K562 (cell line): ENCODE measurements at regions not wholly inside any gene's neighbourhood (a gene's known extent, or its start where the extent isn't known, plus 50 kb on each side); places are given as distances from the start of the nearest gene placed in this dataset.
A peak's percentile ranks its signal among the peaks of the same experiment; 100 is the strongest.

Source experiments
- ATAC-seq: fragments of 200-7000 bp; cut with Tn5 transposase; 3 replicates; pipeline ENCODE4 v1.9.1; 2020; ENCODE audit warnings: moderate library complexity
- BruUV-seq: library from RNA; stranded (reverse); fragments of 400-500 nt; replicated peaks from 2 replicates; lab custom pipeline; 2021; lab: Mats Ljungman, UMichigan
- CTCF ChIA-PET: fragments of 300-600 bp; formaldehyde crosslinking; extraction: SDS; loops from one replicate; lab custom pipeline; 2021; ENCODE audit warnings: low intra/inter-chr PET ratio; lab: Yijun Ruan, JAX
- POLR2A ChIA-PET: fragments of 300-600, 350-650 bp; sonication (Branson Sonifier 250); formaldehyde crosslinking; extraction: SDS; loops from one replicate; lab custom pipeline; 2021; ENCODE audit warnings: antibody characterized with exemption, inconsistent platforms; lab: Yijun Ruan, JAX
- DNase-seq, 4 experiments: peaks; one replicate each; pipeline versions ENCODE4 v3.0.0 to v3.0.0-alpha.2; 2011 to 2018; ENCODE audit warnings: low spot score in 3 of 4, mixed read lengths in 3 of 4; ENCODE audit errors: extremely low read depth in 1 of 4
- FAIRE-seq: peaks from 2 replicates; lab custom pipeline; 2011; peaks lifted over from hg19 to GRCh38; lab: Jason Lieb, UNC
- H2AFZ ChIP-seq: 2 replicates; pipeline ENCODE4 v1.6.0; 2011; ENCODE audit warnings: low read depth, low read length, control low read depth, inconsistent platforms
- H3K27ac ChIP-seq: fragments of 200-600 bp; 3 replicates; pipeline ENCODE4 v1.8.0; 2011; ENCODE audit warnings: low read depth, mild to moderate bottlenecking, control low read depth, inconsistent platforms, low read length, moderate library complexity, mixed read lengths; ENCODE audit errors: extremely low read depth
- H3K27me3 ChIP-seq, 2 experiments: fragments of 300-600 bp in 1 of 2; 2 replicates in 1 of 2; 3 replicates in 1 of 2; pipeline versions ENCODE4 v1.6.0 to v1.8.0; 2011; ENCODE audit warnings: inconsistent platforms in 2 of 2, low read length in 2 of 2, mild to moderate bottlenecking in 1 of 2, mixed read lengths in 1 of 2, moderate library complexity in 1 of 2; ENCODE audit not compliant: control insufficient read depth in 2 of 2, insufficient read depth in 2 of 2
- H3K36me3 ChIP-seq: fragments of 300-600 bp; 3 replicates; pipeline ENCODE4 v1.8.0; 2011; ENCODE audit warnings: mild to moderate bottlenecking, low read length, inconsistent platforms; ENCODE audit not compliant: control insufficient read depth, insufficient read depth
- H3K4me1 ChIP-seq, 2 experiments: fragments of 200-600 bp in 1 of 2; replicated peaks in 1 of 2; 2 replicates in 1 of 2; 3 replicates in 1 of 2; pipeline versions ENCODE4 v1.5.1 to v1.8.0; 2011; ENCODE audit warnings: inconsistent platforms in 2 of 2, low read length in 2 of 2, mild to moderate bottlenecking in 1 of 2, mixed read lengths in 1 of 2, moderate library complexity in 1 of 2; ENCODE audit not compliant: control insufficient read depth in 2 of 2, insufficient read depth in 2 of 2
- H3K4me2 ChIP-seq: 2 replicates; pipeline ENCODE4 v1.6.1; 2011; ENCODE audit warnings: low read length, control low read depth, inconsistent platforms, mixed read lengths; ENCODE audit not compliant: insufficient read depth
- H3K4me3 ChIP-seq: fragments of 200-600 bp; sonication (generic), shearing (Covaris generic); 2 replicates; pipeline ENCODE4 v1.5.1; 2016; ENCODE audit warnings: control low read depth, inconsistent platforms
- H3K79me2 ChIP-seq: fragments of 200-600 bp; 3 replicates; pipeline ENCODE4 v1.8.0; 2011; ENCODE audit warnings: low read length, inconsistent platforms; ENCODE audit not compliant: control insufficient read depth, insufficient read depth
- H3K9ac ChIP-seq, 2 experiments: 2 replicates each; pipeline versions ENCODE4 v1.6.0 to v1.6.1; 2011; ENCODE audit warnings: low read depth in 2 of 2, low read length in 2 of 2, control low read depth in 1 of 2, inconsistent platforms in 1 of 2, mild to moderate bottlenecking in 1 of 2, mixed read lengths in 1 of 2; ENCODE audit not compliant: insufficient read depth in 1 of 2
- H3K9me1 ChIP-seq: one replicate; pipeline ENCODE4 v1.6.0; 2011; ENCODE audit warnings: inconsistent platforms, mild to moderate bottlenecking, low read length, moderate library complexity; ENCODE audit not compliant: control insufficient read depth, insufficient read depth
- H3K9me3 ChIP-seq: replicated peaks from 2 replicates; pipeline ENCODE4 v1.5.1; 2011; ENCODE audit warnings: low read depth, low read length, inconsistent platforms; ENCODE audit not compliant: control insufficient read depth, insufficient read depth
- H4K20me1 ChIP-seq: replicated peaks from 2 replicates; pipeline ENCODE4 v1.6.1; 2011; ENCODE audit warnings: low read length, inconsistent platforms, mixed read lengths; ENCODE audit not compliant: control insufficient read depth, insufficient read depth
- RUNX1 ChIP-seq: sonication (generic); IDR thresholded peaks from 2 replicates; pipeline ENCODE4 v1.6.1; 2016; ENCODE audit warnings: antibody characterized with exemption, low read depth
- SAP30 ChIP-seq: fragments of 200-600 bp; sonication (generic); IDR thresholded peaks from 2 replicates; pipeline ENCODE4 v1.6.1; 2012; ENCODE audit warnings: borderline replicate concordance, low read depth, mild to moderate bottlenecking, moderate library complexity, low read length, control low read depth, inconsistent platforms; ENCODE audit not compliant: insufficient read depth, poor library complexity, severe bottlenecking
- SP2 ChIP-seq: IDR thresholded peaks from 2 replicates; pipeline ENCODE4 v1.6.1; 2011; ENCODE audit warnings: mild to moderate bottlenecking, low read depth, low read length, moderate library complexity; ENCODE audit not compliant: poor library complexity, severe bottlenecking; ENCODE audit errors: extremely low read depth
- ZNF316 ChIP-seq: fragments of 450-650 bp; IDR thresholded peaks from 2 replicates; pipeline ENCODE4 v1.6.1; 2016
- ZNF444 ChIP-seq: fragments of 250-450 bp; sonication (Bioruptor Pico); IDR thresholded peaks from 2 replicates; pipeline ENCODE4 v1.4.0; 2020; ENCODE audit warnings: mild to moderate bottlenecking, moderate library complexity
- ZNF780A ChIP-seq: fragments of 250-450 bp; sonication (Bioruptor Pico); IDR thresholded peaks from 2 replicates; pipeline ENCODE4 v1.5.0; 2021; ENCODE audit warnings: mild to moderate bottlenecking
- WGBS: fragments of 100-300 bp; shearing (Covaris generic); methylation state at CpG from one replicate; pipeline ENCODE4 v1.1.6; 2016; ENCODE audit warnings: low coverage, mixed read lengths; ENCODE audit not compliant: insufficient coverage; ENCODE audit errors: missing lambda C conversion rate; 5-methylcytosine and 5-hydroxymethylcytosine counted together
- in situ Hi-C: fragments of 300-500 bp; cut with MboI; formaldehyde crosslinking; loops from 4 replicates; pipeline ENCODE4 v1.15.0; 2018; ENCODE audit warnings: inconsistent platforms, mixed read lengths
- intact Hi-C: fragments of 100-400 bp; cut with micrococcal nuclease; formaldehyde crosslinking; loops from 2 replicates; pipeline ENCODE4 v1.14.2; 2022
- TF ChIP-seq, protein P1 (sequence below): fragments of 250-450 bp; sonication (Bioruptor Pico); IDR thresholded peaks from 2 replicates; pipeline ENCODE4 v1.5.0; 2022; ENCODE audit warnings: mild to moderate bottlenecking
- TF ChIP-seq, protein P2 (sequence below): fragments of 250-450 bp; sonication (Bioruptor Pico); IDR thresholded peaks from 2 replicates; pipeline ENCODE4 v1.5.0; 2020; ENCODE audit warnings: mild to moderate bottlenecking, borderline replicate concordance
- TF ChIP-seq, protein P3 (sequence below): fragments of 250-450 bp; sonication (Bioruptor Pico); IDR thresholded peaks from 2 replicates; pipeline ENCODE4 v1.4.0; 2020; ENCODE audit warnings: mild to moderate bottlenecking, moderate library complexity
- TF ChIP-seq, protein P4 (sequence below): fragments of 200-400 bp; formaldehyde crosslinking; IDR thresholded peaks from 2 replicates; pipeline ENCODE4 v1.6.1; 2017; ENCODE audit warnings: mild to moderate bottlenecking, low read depth, low read length, moderate library complexity

DNA sequence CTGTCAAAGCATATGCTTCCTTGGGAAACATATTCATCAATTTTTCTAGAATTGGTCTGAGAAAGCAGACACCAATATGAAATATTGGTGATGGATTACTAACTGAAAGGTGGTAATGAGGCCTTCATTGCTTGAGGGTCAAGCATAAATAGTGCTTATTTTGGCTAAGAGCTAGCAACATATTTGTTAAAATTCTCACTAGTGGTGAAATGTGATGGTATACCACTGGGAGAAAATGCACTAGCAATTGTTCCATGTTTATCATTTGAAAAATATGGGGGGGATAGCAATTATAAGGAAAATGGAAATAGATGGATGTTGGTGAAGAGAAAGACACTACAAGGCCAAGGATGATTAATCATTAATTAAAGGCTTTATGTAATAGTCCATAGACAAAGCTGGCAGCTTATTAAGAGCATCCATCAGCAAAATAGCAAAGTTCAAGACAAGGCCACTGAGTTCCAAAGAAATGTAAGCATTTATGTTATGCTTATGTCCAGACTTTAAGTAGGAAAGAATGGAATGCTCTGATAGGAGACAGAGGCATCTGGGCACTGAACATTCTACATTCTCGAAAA is 253.7 kb upstream of the PRDM9 start (continued):
- TF ChIP-seq, protein P1, sequence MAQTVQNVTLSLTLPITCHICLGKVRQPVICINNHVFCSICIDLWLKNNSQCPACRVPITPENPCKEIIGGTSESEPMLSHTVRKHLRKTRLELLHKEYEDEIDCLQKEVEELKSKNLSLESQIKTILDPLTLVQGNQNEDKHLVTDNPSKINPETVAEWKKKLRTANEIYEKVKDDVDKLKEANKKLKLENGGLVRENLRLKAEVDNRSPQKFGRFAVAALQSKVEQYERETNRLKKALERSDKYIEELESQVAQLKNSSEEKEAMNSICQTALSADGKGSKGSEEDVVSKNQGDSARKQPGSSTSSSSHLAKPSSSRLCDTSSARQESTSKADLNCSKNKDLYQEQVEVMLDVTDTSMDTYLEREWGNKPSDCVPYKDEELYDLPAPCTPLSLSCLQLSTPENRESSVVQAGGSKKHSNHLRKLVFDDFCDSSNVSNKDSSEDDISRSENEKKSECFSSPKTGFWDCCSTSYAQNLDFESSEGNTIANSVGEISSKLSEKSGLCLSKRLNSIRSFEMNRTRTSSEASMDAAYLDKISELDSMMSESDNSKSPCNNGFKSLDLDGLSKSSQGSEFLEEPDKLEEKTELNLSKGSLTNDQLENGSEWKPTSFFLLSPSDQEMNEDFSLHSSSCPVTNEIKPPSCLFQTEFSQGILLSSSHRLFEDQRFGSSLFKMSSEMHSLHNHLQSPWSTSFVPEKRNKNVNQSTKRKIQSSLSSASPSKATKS (CRISPR knock-in tag) = no peak

DNA sequence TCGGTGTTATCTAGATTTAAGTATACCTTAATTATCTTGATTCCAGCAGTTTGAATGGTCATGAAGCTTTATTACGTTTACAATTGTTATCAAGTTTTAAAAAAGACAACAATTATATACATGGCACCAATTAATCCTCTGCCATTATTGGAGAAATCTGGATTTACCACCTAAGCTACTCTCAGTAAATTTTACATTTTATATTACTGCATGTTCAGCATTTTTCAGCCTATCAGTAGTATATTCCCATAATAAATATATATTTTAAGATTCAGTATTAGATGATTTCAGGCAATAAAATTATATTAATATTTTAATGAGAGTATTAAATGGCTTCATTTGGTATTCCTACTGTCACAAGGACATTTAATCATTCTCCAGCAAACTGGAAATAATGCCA is 264.5 kb upstream of the PRDM9 start:
- Histone ChIP-seq H3K36me3 (no peaks in the 10 kb centered on the region), H3K4me2 (no peak overlapping the region)
- TF ChIP-seq SP2 (no peak), ZNF444 (no peak), SAP30 (no peak), RUNX1 (no peak), ZNF316 (peak; percentile 51), ZNF780A (CRISPR knock-in tag) (no peak)
- TF ChIP-seq, protein P2, sequence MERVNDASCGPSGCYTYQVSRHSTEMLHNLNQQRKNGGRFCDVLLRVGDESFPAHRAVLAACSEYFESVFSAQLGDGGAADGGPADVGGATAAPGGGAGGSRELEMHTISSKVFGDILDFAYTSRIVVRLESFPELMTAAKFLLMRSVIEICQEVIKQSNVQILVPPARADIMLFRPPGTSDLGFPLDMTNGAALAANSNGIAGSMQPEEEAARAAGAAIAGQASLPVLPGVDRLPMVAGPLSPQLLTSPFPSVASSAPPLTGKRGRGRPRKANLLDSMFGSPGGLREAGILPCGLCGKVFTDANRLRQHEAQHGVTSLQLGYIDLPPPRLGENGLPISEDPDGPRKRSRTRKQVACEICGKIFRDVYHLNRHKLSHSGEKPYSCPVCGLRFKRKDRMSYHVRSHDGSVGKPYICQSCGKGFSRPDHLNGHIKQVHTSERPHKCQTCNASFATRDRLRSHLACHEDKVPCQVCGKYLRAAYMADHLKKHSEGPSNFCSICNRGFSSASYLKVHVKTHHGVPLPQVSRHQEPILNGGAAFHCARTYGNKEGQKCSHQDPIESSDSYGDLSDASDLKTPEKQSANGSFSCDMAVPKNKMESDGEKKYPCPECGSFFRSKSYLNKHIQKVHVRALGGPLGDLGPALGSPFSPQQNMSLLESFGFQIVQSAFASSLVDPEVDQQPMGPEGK (CRISPR knock-in tag) = no peak
- TF ChIP-seq, protein P3, sequence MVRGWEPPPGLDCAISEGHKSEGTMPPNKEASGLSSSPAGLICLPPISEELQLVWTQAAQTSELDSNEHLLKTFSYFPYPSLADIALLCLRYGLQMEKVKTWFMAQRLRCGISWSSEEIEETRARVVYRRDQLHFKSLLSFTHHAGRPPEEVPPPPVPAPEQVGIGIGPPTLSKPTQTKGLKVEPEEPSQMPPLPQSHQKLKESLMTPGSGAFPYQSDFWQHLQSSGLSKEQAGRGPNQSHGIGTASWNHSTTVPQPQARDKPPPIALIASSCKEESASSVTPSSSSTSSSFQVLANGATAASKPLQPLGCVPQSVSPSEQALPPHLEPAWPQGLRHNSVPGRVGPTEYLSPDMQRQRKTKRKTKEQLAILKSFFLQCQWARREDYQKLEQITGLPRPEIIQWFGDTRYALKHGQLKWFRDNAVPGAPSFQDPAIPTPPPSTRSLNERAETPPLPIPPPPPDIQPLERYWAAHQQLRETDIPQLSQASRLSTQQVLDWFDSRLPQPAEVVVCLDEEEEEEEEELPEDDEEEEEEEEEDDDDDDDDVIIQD = no peak
- TF ChIP-seq, protein P4, sequence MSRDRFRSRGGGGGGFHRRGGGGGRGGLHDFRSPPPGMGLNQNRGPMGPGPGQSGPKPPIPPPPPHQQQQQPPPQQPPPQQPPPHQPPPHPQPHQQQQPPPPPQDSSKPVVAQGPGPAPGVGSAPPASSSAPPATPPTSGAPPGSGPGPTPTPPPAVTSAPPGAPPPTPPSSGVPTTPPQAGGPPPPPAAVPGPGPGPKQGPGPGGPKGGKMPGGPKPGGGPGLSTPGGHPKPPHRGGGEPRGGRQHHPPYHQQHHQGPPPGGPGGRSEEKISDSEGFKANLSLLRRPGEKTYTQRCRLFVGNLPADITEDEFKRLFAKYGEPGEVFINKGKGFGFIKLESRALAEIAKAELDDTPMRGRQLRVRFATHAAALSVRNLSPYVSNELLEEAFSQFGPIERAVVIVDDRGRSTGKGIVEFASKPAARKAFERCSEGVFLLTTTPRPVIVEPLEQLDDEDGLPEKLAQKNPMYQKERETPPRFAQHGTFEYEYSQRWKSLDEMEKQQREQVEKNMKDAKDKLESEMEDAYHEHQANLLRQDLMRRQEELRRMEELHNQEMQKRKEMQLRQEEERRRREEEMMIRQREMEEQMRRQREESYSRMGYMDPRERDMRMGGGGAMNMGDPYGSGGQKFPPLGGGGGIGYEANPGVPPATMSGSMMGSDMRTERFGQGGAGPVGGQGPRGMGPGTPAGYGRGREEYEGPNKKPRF = no peak
- TF ChIP-seq, all 486 proteins: peak for 1
- Histone ChIP-seq H2AFZ (no peak overlapping the region), H3K27me3 (no peaks in the 10 kb centered on the region), H3K27ac (no peak overlapping the region), H3K79me2 (no peaks in the 10 kb centered on the region), H3K9me3 (no peaks in the 10 kb centered on the region), H3K9me1 (no peaks in the 10 kb centered on the region), H4K20me1 (no peaks in the 10 kb centered on the region), H3K9ac (no peak overlapping the region), H3K4me1 (no peaks in the 10 kb centered on the region), H3K4me3 (no peak overlapping the region)
- FAIRE-seq = no peak
- intact Hi-C loops = no loop called here
- WGBS = 2% methylated on average over 2 of the region's 2 CpGs
- no peak for DNase-seq
- ATAC-seq = no peak
- BruUV-seq = no TSS peak
- CTCF ChIA-PET = no interaction called here
- POLR2A ChIA-PET = interaction anchor here (1.0 kb wide), 1 partner anchor 12 kb away, joined by 3 read pairs; no protein-coding TSS in a partner anchor
- in situ Hi-C loops = no loop called here
